ENCODE measurements at regions not wholly inside any gene's neighbourhood (a gene's known extent, or its start where the extent isn't known, plus 50 kb on each side); places are given as distances from the start of the nearest gene placed in this dataset.

GRCh38 chr11:109791337-109791736, 301.9 kb upstream of the ZC3H12C start:
- no peak for TF ChIP-seq SUZ12 (IDR thresholded peaks at IDR 0.05; ENCODE audit: extremely low read depth, insufficient read depth, insufficient read length)
- TF ChIP-seq YY1 (IDR thresholded peaks at IDR 0.05; ENCODE audit: insufficient read depth, insufficient read length), result no peak

All from NT2/D1 (cell line).